ENCODE measurements at regions not wholly inside any gene's neighbourhood (a gene's known extent, or its start where the extent isn't known, plus 50 kb on each side); places are given as distances from the start of the nearest gene placed in this dataset.

DNA sequence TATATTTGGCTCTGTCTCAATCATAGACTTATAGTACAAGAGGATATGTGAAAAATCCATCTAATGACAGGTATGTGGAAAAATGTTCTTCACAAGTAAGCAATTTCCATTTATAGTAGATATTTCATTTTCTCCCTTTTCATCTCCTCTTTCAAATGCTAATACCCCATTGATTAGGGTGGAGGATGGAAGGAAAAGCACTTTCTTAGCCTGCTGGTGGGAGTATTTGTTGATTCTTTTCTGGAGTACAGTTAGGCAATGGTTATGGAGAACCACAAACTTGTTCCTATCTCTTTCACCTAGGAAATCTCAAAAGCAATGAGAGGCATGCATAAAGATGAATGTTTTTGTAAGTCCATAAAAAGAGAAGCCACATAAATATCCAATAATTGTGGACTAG, 108.0 kb upstream of the CREB5 start:
- H3K9me3 ChIP-seq (ENCODE audit: control insufficient read depth, insufficient read depth, low read length), result no peaks in the 10 kb centered on the region
- no peak overlapping the region for H3K4me3 ChIP-seq (ENCODE audit: low read depth, low read length)
- peaks cover 3% of the 10 kb centered on the region for H3K27me3 ChIP-seq (ENCODE audit: control insufficient read depth, insufficient read depth, low read length)
- no peak overlapping the region for H3K27ac ChIP-seq (ENCODE audit: low read depth, low read length)
- TF ChIP-seq, protein P1, sequence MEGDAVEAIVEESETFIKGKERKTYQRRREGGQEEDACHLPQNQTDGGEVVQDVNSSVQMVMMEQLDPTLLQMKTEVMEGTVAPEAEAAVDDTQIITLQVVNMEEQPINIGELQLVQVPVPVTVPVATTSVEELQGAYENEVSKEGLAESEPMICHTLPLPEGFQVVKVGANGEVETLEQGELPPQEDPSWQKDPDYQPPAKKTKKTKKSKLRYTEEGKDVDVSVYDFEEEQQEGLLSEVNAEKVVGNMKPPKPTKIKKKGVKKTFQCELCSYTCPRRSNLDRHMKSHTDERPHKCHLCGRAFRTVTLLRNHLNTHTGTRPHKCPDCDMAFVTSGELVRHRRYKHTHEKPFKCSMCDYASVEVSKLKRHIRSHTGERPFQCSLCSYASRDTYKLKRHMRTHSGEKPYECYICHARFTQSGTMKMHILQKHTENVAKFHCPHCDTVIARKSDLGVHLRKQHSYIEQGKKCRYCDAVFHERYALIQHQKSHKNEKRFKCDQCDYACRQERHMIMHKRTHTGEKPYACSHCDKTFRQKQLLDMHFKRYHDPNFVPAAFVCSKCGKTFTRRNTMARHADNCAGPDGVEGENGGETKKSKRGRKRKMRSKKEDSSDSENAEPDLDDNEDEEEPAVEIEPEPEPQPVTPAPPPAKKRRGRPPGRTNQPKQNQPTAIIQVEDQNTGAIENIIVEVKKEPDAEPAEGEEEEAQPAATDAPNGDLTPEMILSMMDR (IDR thresholded peaks at IDR 0.05; ENCODE audit: low read depth, low read length), result no peak
- no peak for DNase-seq (ENCODE audit: low read depth, low spot score)
- POLR2A ChIA-PET, result no interaction called here
- CTCF ChIA-PET, result interaction anchor here (0.6 kb wide), 1 partner anchor 85 kb away, joined by 3 read pairs; no protein-coding TSS in a partner anchor

DNA sequence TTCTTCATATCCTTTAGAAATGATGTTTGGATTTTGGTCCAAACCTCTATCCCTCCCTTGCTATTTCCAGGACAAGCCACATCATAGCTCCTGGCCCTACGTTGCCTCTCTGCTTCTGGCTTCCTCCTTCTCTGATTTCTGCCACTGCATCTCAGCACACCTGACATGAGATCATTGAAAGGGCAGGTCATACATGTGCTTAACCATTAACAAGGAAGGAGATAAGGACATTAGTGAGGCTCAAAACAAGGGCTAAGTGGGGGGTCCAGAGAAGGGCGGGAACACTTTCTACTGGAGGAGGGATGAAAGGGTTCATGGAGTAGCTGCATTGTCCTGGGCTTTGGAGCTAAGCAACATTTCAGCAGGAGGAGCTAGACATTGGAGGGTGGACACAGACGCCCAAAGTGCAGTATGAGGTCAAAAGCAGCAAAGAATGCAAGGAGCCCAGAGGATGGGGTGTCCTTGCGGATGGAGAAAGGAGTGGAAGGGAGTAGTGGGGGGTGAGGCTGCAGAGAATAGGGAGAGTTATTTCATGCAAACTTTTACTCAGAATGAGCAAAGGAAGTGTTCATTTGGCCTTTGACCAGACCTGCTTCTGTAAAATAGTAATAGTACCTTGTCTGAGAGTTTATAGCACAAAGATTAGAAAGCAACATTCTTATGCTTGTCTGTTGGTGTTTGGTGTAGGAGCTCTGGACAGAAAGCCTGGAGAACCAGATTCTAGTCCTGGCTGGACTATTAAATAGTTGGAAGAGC, 102.4 kb upstream of the CREB5 start:
- Histone ChIP-seq H3K4me3 (ENCODE audit: low read depth, low read length) (no peak overlapping the region), H3K27ac (ENCODE audit: low read depth, low read length) (no peak overlapping the region), H3K9me3 (ENCODE audit: control insufficient read depth, insufficient read depth, low read length) (no peaks in the 10 kb centered on the region), H3K27me3 (ENCODE audit: control insufficient read depth, insufficient read depth, low read length) (peaks cover 23% of the 10 kb centered on the region)
- ChIA-PET CTCF (interaction anchor here (0.8 kb wide), 1 partner anchor 80 kb away, joined by 6 read pairs; no protein-coding TSS in a partner anchor), POLR2A (no interaction called here)
- DNase-seq (ENCODE audit: low read depth, low spot score), result no peak
- TF ChIP-seq, protein P1 (IDR thresholded peaks at IDR 0.05; ENCODE audit: low read depth, low read length), result no peak

DNA sequence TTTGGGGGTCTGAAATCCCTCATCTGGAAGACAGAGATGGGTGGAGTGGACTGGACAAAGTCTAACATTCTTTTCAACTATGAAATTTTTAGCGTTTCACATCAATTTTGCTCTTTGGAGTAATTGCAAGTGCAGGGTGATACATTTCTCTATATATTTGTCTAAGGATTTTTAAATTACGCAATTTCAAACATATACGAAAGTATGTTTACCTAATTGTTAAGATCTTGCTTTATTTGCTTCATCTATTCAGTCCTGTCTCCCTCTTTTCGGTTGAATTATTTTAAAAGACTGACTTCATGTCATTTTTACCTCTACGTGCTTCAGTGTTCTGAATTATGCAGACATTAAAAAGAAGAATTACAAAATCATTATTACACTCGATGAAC, 101.9 kb upstream of the CREB5 start:
- DNase-seq (ENCODE audit: low read depth, low spot score), result no peak
- H3K4me3 ChIP-seq (ENCODE audit: low read depth, low read length), result no peak overlapping the region
- no peak overlapping the region for H3K27ac ChIP-seq (ENCODE audit: low read depth, low read length)
- POLR2A ChIA-PET, result no interaction called here
- peaks cover 24% of the 10 kb centered on the region for H3K27me3 ChIP-seq (ENCODE audit: control insufficient read depth, insufficient read depth, low read length)
- CTCF ChIA-PET, result no interaction called here
- TF ChIP-seq, protein P1 (IDR thresholded peaks at IDR 0.05; ENCODE audit: low read depth, low read length), result no peak
- H3K9me3 ChIP-seq (ENCODE audit: control insufficient read depth, insufficient read depth, low read length), result no peaks in the 10 kb centered on the region

DNA sequence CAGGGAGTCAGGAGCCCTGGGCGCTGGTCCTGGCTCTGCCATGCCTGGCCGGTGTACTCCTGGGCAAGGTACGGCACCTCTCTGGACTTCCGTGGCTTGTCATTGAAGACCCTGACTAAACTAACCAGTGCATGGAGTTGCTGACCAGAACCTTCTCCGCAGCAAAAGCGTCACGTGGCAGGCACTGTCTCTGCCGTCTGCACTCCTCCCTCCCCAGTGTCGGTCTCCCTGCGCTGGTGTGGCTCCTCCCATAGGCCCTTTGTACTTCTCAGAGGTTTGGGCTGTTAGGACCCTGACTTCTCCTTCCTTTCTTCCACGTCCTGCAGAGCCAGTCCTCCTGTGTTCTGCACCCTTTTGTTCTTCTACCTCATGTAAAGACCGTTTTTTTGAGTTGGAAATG, 100.6 kb upstream of the CREB5 start:
- ChIA-PET CTCF (no interaction called here), POLR2A (no interaction called here)
- Histone ChIP-seq H3K27ac (ENCODE audit: low read depth, low read length) (no peak overlapping the region), H3K4me3 (ENCODE audit: low read depth, low read length) (no peak overlapping the region), H3K9me3 (ENCODE audit: control insufficient read depth, insufficient read depth, low read length) (no peaks in the 10 kb centered on the region), H3K27me3 (ENCODE audit: control insufficient read depth, insufficient read depth, low read length) (peaks cover 21% of the 10 kb centered on the region)
- TF ChIP-seq, protein P1 (IDR thresholded peaks at IDR 0.05; ENCODE audit: low read depth, low read length), result no peak
- no peak for DNase-seq (ENCODE audit: low read depth, low spot score)

DNA sequence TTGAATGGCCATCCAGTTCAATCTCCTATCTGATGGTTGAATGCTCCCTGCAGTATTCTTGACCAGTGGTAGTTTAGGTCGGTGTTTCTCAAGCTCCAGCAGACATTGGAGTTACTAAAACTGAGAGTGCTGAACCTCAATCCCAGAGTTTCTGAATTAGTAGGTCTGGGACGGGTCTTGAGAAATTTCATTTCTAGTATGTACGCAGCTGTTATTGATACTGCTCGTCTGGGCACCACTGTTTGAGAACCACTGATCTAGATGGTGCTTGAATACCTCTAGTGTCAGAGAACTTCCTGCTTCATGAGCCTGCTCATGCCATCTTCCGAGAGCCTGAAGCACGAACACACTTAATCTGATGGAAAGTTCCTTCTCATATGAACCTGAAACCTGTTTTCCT, 99.4 kb upstream of the CREB5 start:
- Histone ChIP-seq H3K4me3 (ENCODE audit: low read depth, low read length) (no peak overlapping the region), H3K27me3 (ENCODE audit: control insufficient read depth, insufficient read depth, low read length) (peaks cover 21% of the 10 kb centered on the region), H3K27ac (ENCODE audit: low read depth, low read length) (no peak overlapping the region), H3K9me3 (ENCODE audit: control insufficient read depth, insufficient read depth, low read length) (no peaks in the 10 kb centered on the region)
- no peak for DNase-seq (ENCODE audit: low read depth, low spot score)
- POLR2A ChIA-PET, result no interaction called here
- TF ChIP-seq, protein P1 (IDR thresholded peaks at IDR 0.05; ENCODE audit: low read depth, low read length), result no peak
- CTCF ChIA-PET, result interaction anchor here (2.3 kb wide), 1 partner anchor 14 kb away, joined by 6 read pairs; no protein-coding TSS in a partner anchor
